ENCODE measurements at regions not wholly inside any gene's neighbourhood (a gene's known extent, or its start where the extent isn't known, plus 50 kb on each side); places are given as distances from the start of the nearest gene placed in this dataset.

- TF ChIP-seq CTCF (IDR thresholded peaks at IDR 0.05) (no peak), POLR2A (IDR thresholded peaks at IDR 0.05) (no peak)
Measured at GRCh38 chr1:115153966-115154557, 64.8 kb upstream of the TSPAN2 start.

All from esophagus squamous epithelium (tissue), 4 donors.